ENCODE measurements at regions not wholly inside any gene's neighbourhood (a gene's known extent, or its start where the extent isn't known, plus 50 kb on each side); places are given as distances from the start of the nearest gene placed in this dataset.

GRCh38 chrX:128634754-128635153, 582.6 kb upstream of the ACTRT1 start:
- Histone ChIP-seq H4K20me1 (ENCODE audit: low read depth, low read length) (no peaks in the 10 kb centered on the region), H3K4me3 (ENCODE audit: insufficient read depth, low read length, poor library complexity, severe bottlenecking) (no peak overlapping the region), H3K9me2 (replicated peaks; ENCODE audit: insufficient read depth, low read length) (no peaks in the 10 kb centered on the region), H3K4me2 (ENCODE audit: low read depth, low read length, poor library complexity, severe bottlenecking) (no peak overlapping the region), H3K27ac (ENCODE audit: low read depth, low read length) (no peak overlapping the region), H3K9ac (ENCODE audit: low read length) (no peak overlapping the region), H2AFZ (ENCODE audit: low read depth, low read length, severe bottlenecking) (no peak overlapping the region), H3F3A (ENCODE audit: insufficient read depth) (no peaks in the 10 kb centered on the region), H3K27me3 (ENCODE audit: low read length) (no peaks in the 10 kb centered on the region), H3K36me3 (ENCODE audit: low read length) (no peaks in the 10 kb centered on the region), H3K9me3 (ENCODE audit: insufficient read depth, low read length) (no peaks in the 10 kb centered on the region), H3K79me2 (ENCODE audit: insufficient read depth, low read length) (no peaks in the 10 kb centered on the region)
- TF ChIP-seq CTCF (IDR thresholded peaks at IDR 0.05; ENCODE audit: insufficient read depth, low read length, poor library complexity, severe bottlenecking) (no peak), EZH2phosphoT487 (conservative IDR thresholded peaks at IDR 0.05; ENCODE audit: low read length) (no peak)

- Histone ChIP-seq H3K9me3 (ENCODE audit: insufficient read depth, low read length) (no peaks in the 10 kb centered on the region), H4K20me1 (ENCODE audit: low read depth, low read length) (no peaks in the 10 kb centered on the region), H3K9ac (ENCODE audit: low read length) (no peak overlapping the region), H3K4me3 (ENCODE audit: insufficient read depth, low read length, poor library complexity, severe bottlenecking) (no peak overlapping the region), H3F3A (ENCODE audit: insufficient read depth) (no peaks in the 10 kb centered on the region), H3K27me3 (ENCODE audit: low read length) (no peaks in the 10 kb centered on the region), H3K9me2 (replicated peaks; ENCODE audit: insufficient read depth, low read length) (no peaks in the 10 kb centered on the region), H3K27ac (ENCODE audit: low read depth, low read length) (no peak overlapping the region), H3K4me2 (ENCODE audit: low read depth, low read length, poor library complexity, severe bottlenecking) (no peak overlapping the region), H3K79me2 (ENCODE audit: insufficient read depth, low read length) (no peaks in the 10 kb centered on the region), H2AFZ (ENCODE audit: low read depth, low read length, severe bottlenecking) (no peak overlapping the region), H3K36me3 (ENCODE audit: low read length) (no peaks in the 10 kb centered on the region)
- TF ChIP-seq EZH2phosphoT487 (conservative IDR thresholded peaks at IDR 0.05; ENCODE audit: low read length), result no peak
- TF ChIP-seq CTCF (IDR thresholded peaks at IDR 0.05; ENCODE audit: insufficient read depth, low read length, poor library complexity, severe bottlenecking), result no peak
Measured at GRCh38 chrX:128623361-128623760, 571.2 kb upstream of the ACTRT1 start.

GRCh38 chrX:128622296-128622695, 570.1 kb upstream of the ACTRT1 start:
- Histone ChIP-seq H3K36me3 (ENCODE audit: low read length) (no peaks in the 10 kb centered on the region), H4K20me1 (ENCODE audit: low read depth, low read length) (no peaks in the 10 kb centered on the region), H3K4me3 (ENCODE audit: insufficient read depth, low read length, poor library complexity, severe bottlenecking) (no peak overlapping the region), H3K27ac (ENCODE audit: low read depth, low read length) (no peak overlapping the region), H3K9me2 (replicated peaks; ENCODE audit: insufficient read depth, low read length) (no peaks in the 10 kb centered on the region), H3K79me2 (ENCODE audit: insufficient read depth, low read length) (no peaks in the 10 kb centered on the region), H2AFZ (ENCODE audit: low read depth, low read length, severe bottlenecking) (no peak overlapping the region), H3F3A (ENCODE audit: insufficient read depth) (no peaks in the 10 kb centered on the region), H3K9me3 (ENCODE audit: insufficient read depth, low read length) (no peaks in the 10 kb centered on the region), H3K27me3 (ENCODE audit: low read length) (no peaks in the 10 kb centered on the region), H3K4me2 (ENCODE audit: low read depth, low read length, poor library complexity, severe bottlenecking) (no peak overlapping the region), H3K9ac (ENCODE audit: low read length) (no peak overlapping the region)
- TF ChIP-seq CTCF (IDR thresholded peaks at IDR 0.05; ENCODE audit: insufficient read depth, low read length, poor library complexity, severe bottlenecking) (no peak), EZH2phosphoT487 (conservative IDR thresholded peaks at IDR 0.05; ENCODE audit: low read length) (no peak)

Measured in SU-DHL-6 (cell line).